ENCODE measurements at regions not wholly inside any gene's neighbourhood (a gene's known extent, or its start where the extent isn't known, plus 50 kb on each side); places are given as distances from the start of the nearest gene placed in this dataset.

DNA sequence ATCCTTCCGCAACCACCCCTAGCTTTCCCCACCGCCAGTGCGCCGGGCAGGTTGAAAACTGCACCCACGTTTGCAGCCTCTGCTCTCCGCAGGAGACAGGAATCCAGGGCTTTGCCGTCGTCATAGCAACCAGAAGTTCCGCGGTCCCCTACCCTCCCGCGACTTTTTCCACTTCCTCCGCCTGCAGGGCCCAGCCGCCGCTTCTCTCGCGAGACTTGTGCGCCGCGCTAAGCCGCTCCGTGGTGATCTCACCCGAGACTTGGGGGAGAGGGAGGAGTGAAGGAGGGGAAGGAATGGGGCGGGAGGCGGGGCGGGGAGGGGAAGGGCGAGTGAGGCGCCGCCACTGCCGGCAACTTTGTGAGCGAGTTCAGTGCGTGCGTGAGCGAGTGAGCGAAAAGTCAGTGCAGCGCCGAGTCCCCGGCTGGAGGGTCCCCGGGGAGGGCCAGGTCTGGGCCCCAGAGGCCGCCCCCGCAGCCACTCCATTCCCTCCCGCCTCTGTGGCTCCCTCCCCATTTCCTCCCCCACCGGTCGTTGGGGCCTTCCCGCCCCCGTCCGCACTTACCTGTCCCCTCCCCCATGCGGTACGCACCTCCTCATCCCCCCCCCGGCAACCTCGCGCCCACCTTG, 413.0 kb downstream of the PCNX1 start, which contains the start of gene SIPA1L1 (continued):
- TF ChIP-seq ZC3H11A (IDR thresholded peaks at IDR 0.05; ENCODE audit: low read depth, low read length) (no peak), CHD1 (IDR thresholded peaks at IDR 0.05; ENCODE audit: low read length) (no peak), POLR3G (IDR thresholded peaks at IDR 0.05; ENCODE audit: extremely low read depth, insufficient read length, insufficient replicate concordance) (no peak), SNIP1 (IDR thresholded peaks at IDR 0.05; ENCODE audit: low read depth) (no peak), DNMT1 (IDR thresholded peaks at IDR 0.05) (no peak), NCOR1 (IDR thresholded peaks at IDR 0.05) (no peak), FIP1L1 (IDR thresholded peaks at IDR 0.05; ENCODE audit: low read depth, low read length, poor library complexity, severe bottlenecking) (peak; percentile 19), CBFA2T3 (IDR thresholded peaks at IDR 0.05) (no peak), RNF219 (CRISPR knock-in tag; IDR thresholded peaks at IDR 0.05) (no peak), MLX (CRISPR knock-in tag; conservative IDR thresholded peaks at IDR 0.05) (no peak), CTBP1 (IDR thresholded peaks at IDR 0.05; ENCODE audit: borderline replicate concordance) (no peak; the same call in 1 of the 2 replicates), ZNF274 (IDR thresholded peaks at IDR 0.05; ENCODE audit: borderline replicate concordance, low read depth, low read length) (no peak), CAMTA2 (CRISPR knock-in tag; conservative IDR thresholded peaks at IDR 0.05) (no peak)
- TF ChIP-seq, protein P1, sequence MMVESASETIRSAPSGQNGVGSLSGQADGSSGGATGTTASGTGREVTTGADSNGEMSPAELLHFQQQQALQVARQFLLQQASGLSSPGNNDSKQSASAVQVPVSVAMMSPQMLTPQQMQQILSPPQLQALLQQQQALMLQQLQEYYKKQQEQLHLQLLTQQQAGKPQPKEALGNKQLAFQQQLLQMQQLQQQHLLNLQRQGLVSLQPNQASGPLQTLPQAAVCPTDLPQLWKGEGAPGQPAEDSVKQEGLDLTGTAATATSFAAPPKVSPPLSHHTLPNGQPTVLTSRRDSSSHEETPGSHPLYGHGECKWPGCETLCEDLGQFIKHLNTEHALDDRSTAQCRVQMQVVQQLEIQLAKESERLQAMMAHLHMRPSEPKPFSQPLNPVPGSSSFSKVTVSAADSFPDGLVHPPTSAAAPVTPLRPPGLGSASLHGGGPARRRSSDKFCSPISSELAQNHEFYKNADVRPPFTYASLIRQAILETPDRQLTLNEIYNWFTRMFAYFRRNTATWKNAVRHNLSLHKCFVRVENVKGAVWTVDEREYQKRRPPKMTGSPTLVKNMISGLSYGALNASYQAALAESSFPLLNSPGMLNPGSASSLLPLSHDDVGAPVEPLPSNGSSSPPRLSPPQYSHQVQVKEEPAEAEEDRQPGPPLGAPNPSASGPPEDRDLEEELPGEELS (CRISPR knock-in tag; IDR thresholded peaks at IDR 0.05; ENCODE audit: borderline replicate concordance): no peak
- TF ChIP-seq, protein P2, sequence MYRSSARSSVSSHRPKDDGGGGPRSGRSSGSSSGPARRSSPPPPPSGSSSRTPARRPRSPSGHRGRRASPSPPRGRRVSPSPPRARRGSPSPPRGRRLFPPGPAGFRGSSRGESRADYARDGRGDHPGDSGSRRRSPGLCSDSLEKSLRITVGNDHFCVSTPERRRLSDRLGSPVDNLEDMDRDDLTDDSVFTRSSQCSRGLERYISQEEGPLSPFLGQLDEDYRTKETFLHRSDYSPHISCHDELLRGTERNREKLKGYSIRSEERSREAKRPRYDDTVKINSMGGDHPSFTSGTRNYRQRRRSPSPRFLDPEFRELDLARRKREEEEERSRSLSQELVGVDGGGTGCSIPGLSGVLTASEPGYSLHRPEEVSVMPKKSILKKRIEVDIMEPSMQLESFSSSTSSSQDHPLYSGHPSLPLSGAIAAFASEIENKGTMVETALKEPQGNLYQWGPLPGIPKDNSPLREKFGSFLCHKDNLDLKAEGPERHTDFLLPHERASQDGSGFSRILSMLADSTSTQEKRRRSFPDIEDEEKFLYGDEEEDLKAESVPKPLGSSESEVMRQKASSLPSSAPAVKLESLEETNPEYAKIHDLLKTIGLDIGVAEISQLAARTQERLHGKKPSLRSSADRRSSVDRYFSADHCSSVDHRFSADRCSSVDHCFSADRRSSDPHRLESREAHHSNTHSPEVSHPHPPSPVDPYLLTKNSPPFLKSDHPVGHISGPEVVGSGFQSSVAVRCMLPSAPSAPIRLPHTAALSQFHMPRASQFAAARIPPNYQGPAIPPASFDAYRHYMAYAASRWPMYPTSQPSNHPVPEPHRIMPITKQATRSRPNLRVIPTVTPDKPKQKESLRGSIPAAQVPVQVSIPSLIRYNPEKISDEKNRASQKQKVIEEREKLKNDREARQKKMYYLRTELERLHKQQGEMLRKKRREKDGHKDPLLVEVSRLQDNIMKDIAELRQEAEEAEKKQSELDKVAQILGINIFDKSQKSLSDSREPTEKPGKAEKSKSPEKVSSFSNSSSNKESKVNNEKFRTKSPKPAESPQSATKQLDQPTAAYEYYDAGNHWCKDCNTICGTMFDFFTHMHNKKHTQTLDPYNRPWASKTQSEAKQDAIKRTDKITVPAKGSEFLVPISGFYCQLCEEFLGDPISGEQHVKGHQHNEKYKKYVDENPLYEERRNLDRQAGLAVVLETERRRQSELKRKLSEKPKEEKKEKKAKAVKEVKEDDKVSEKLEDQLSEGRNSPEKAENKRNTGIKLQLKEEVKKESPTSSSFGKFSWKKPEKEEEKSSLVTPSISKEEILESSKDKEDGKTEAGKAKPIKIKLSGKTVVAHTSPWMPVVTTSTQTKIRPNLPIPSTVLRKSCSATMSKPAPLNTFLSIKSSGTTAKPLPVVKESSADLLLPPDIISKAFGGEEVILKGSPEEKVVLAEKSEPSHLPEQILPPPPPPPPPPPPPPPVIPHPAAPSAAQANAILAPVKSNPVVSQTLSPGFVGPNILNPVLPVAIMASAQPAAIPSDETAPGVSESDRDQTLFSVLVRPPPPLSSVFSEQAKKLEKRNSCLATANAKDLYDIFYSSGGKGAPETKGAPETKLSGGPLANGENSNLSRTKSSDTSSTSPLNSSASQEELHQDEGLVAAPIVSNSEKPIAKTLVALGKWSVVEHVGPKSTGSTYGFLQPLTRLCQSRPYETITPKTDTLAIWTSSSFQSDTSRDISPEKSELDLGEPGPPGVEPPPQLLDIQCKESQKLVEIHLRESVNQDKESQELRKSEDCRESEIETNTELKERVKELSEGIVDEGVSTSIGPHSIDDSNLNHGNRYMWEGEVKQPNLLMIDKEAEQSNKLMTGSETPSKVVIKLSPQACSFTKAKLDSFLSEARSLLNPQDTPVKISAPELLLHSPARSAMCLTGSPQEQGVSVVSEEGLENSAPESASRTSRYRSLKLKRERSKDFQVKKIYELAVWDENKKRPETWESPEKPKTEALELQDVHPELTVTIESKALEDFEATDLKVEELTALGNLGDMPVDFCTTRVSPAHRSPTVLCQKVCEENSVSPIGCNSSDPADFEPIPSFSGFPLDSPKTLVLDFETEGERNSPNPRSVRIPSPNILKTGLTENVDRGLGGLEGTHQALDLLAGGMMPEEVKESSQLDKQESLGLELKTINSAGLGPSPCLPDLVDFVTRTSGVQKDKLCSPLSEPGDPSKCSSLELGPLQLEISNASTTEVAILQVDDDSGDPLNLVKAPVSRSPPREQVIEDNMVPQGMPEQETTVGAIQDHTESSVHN (IDR thresholded peaks at IDR 0.05; ENCODE audit: borderline replicate concordance in 1 of 2, low read depth in 1 of 2): no peak

All from K562 (cell line).